ENCODE measurements at regions not wholly inside any gene's neighbourhood (a gene's known extent, or its start where the extent isn't known, plus 50 kb on each side); places are given as distances from the start of the nearest gene placed in this dataset.

DNA sequence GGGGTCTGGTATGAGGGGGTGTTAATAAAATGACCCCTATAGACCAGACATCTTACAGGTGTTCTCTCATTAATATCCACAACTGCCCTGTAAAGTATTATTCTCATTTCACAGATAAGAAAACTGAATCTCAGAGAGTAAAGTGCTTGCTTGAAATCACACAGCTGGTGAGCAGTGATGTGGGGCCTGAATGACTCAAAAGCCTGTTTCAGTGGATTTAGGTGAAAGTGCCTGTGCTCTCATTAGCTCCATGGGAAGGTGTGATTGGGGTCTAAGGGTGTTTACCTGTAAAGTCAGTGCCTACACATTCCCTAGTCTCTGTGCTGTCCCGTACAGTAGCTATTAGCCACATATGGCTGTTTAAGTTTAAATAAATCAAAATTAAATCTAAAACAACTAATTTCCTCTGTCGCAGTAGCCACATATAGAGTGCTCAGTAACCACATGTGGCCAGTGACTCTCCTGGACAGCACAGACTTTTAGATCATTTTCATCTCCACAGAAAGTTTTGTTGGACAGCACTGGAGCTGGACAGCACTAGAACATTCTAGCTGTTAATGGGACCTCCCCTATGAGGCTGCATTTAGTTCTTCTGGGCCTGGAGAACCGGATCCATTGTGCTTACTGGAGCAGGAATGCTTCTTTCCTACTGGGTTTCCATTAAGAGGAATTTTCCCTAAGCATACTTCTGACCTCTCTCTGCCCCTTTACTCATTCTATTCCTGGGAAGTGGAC is 52.5 kb upstream of the SEMA6A start:
- Histone ChIP-seq H3K9me3 (replicated peaks; ENCODE audit: control insufficient read depth, insufficient read depth, low read length) (no peaks in the 10 kb centered on the region), H3K79me2 (ENCODE audit: control insufficient read depth, insufficient read depth, low read length) (no peaks in the 10 kb centered on the region), H3K9me1 (replicated peaks; ENCODE audit: control insufficient read depth, extremely low read depth, insufficient read depth, low read length) (no peaks in the 10 kb centered on the region), H3K27ac (ENCODE audit: insufficient read depth, low read depth, low read length) (no peak overlapping the region), H2AFZ (ENCODE audit: low read depth, low read length) (no peak overlapping the region), H3K4me3 (replicated peaks in 1 of 3; ENCODE audit: insufficient read depth in 1 of 3, low read depth in 1 of 3, low read length in 3 of 3) (no peak overlapping the region), H3K36me3 (ENCODE audit: control insufficient read depth in 2 of 2, extremely low read depth in 1 of 2, insufficient read depth in 2 of 2, low read length in 2 of 2) (no peaks in the 10 kb centered on the region), H3K4me2 (ENCODE audit: insufficient read depth, low read length) (no peak overlapping the region), H3K9ac (replicated peaks; ENCODE audit: extremely low read depth, insufficient read depth, low read length) (no peak overlapping the region), H3K4me1 (ENCODE audit: control insufficient read depth, extremely low read depth, insufficient read depth, low read length) (no peaks in the 10 kb centered on the region), H3K27me3 (ENCODE audit: control insufficient read depth in 2 of 2, insufficient read depth in 2 of 2, low read length in 2 of 2) (no peaks in the 10 kb centered on the region), H4K20me1 (replicated peaks; ENCODE audit: control insufficient read depth, extremely low read depth, insufficient read depth, low read length) (no peaks in the 10 kb centered on the region)
- no peak for FAIRE-seq
- TF ChIP-seq POLR2A (IDR thresholded peaks at IDR 0.05; ENCODE audit: low read depth, low read length) (no peak), MYC (IDR thresholded peaks at IDR 0.05; ENCODE audit: low read depth, low read length) (no peak), MAX (IDR thresholded peaks at IDR 0.05; ENCODE audit: insufficient read depth, insufficient read length) (no peak), EZH2 (IDR thresholded peaks at IDR 0.05; ENCODE audit: borderline replicate concordance, low read depth, low read length, severe bottlenecking) (no peak), GATA2 (IDR thresholded peaks at IDR 0.05; ENCODE audit: insufficient read depth, insufficient read length, low read depth, low read length) (no peak), JUN (IDR thresholded peaks at IDR 0.05; ENCODE audit: borderline replicate concordance, insufficient read depth, insufficient read length, low read depth) (no peak), FOS (IDR thresholded peaks at IDR 0.05; ENCODE audit: borderline replicate concordance, insufficient read depth, low read length) (no peak), POLR2AphosphoS5 (IDR thresholded peaks at IDR 0.05; ENCODE audit: insufficient read depth, low read depth, low read length) (no peak)
- TF ChIP-seq, protein P1, sequence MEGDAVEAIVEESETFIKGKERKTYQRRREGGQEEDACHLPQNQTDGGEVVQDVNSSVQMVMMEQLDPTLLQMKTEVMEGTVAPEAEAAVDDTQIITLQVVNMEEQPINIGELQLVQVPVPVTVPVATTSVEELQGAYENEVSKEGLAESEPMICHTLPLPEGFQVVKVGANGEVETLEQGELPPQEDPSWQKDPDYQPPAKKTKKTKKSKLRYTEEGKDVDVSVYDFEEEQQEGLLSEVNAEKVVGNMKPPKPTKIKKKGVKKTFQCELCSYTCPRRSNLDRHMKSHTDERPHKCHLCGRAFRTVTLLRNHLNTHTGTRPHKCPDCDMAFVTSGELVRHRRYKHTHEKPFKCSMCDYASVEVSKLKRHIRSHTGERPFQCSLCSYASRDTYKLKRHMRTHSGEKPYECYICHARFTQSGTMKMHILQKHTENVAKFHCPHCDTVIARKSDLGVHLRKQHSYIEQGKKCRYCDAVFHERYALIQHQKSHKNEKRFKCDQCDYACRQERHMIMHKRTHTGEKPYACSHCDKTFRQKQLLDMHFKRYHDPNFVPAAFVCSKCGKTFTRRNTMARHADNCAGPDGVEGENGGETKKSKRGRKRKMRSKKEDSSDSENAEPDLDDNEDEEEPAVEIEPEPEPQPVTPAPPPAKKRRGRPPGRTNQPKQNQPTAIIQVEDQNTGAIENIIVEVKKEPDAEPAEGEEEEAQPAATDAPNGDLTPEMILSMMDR (IDR thresholded peaks at IDR 0.05; ENCODE audit: extremely low read depth in 1 of 2, insufficient read depth in 1 of 2, low read depth in 1 of 2, low read length in 2 of 2), result no peak
- ChIA-PET CTCF (no interaction called here), POLR2A (no interaction called here)
- dilution Hi-C loops (cut with MboI; ENCODE audit: extremely low pct_ligation_motif_present, low sequenced_read_pairs) (no loop called here), intact Hi-C loops (cut with micrococcal nuclease) (no loop called here)
- DNase-seq (ENCODE audit: low read depth, low spot score), result no peak
- BruUV-seq (replicated peaks), result no TSS peak
